ENCODE measurements at regions not wholly inside any gene's neighbourhood (a gene's known extent, or its start where the extent isn't known, plus 50 kb on each side); places are given as distances from the start of the nearest gene placed in this dataset.
"Not testable (repeated sequence)": the region's sequence is repeated elsewhere in the genome, so short reads cannot be mapped to it uniquely, and the experiment has no call there.

DNA sequence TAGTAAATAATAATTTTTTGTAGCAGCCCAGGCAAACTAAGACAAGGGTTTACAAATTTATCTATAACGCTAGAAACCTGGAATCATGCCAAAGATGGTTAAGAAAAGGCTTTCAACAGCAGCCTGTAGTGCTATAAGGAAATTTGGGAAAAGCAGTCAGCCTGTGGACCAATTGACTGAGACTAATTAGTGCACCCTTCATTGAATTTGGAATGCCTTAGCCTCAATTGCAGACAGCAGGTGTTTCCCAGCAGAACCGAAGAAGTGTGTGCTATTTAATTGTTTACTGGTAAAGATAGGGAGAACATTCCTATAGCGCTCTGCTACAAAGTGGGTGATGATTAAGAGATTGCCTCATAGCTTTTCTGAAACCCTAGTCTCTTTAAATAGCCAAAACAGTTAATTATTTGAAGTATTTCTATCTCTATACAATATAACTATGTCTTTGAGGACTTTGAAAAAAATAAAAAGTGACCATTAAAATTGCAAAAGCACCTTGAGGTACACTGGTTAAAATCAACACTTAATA lies 1884.3 kb upstream of the PCDH20 start:
- Histone ChIP-seq H3K4me1 (ENCODE audit: control insufficient read depth, insufficient read depth, low read length) (no peaks in the 10 kb centered on the region), H3K27me3 (ENCODE audit: control insufficient read depth, insufficient read depth, low read length) (no peaks in the 10 kb centered on the region), H3K9ac (ENCODE audit: low read length) (no peak overlapping the region), H3K27ac (ENCODE audit: low read depth, low read length) (no peak overlapping the region), H3K36me3 (ENCODE audit: control insufficient read depth, insufficient read depth, low read length) (no peaks in the 10 kb centered on the region), H3K4me3 (ENCODE audit: low read depth, low read length) (no peak overlapping the region), H3K9me3 (ENCODE audit: control insufficient read depth, insufficient read depth, low read depth, low read length) (no peaks in the 10 kb centered on the region)

DNA sequence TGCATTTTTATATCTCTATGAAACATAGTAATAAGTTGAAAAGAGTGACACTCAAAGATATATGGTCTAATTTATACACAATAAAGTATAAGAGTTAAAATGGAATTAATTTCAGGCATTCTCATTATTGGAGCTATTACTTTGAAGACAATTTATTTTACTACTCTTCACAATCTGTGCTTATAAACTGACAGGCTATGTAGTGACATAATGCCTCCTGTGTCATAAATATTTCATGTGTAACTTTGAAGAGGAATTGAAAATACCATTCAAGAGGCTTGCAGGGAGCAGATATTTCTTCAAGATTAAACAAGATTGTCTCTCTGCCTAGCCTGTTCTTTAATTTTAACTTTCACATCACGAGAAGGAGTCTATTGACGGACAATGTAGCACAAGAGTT lies 1881.5 kb upstream of the PCDH20 start:
- Histone ChIP-seq H3K9ac (ENCODE audit: low read length) (no peak overlapping the region), H3K27me3 (ENCODE audit: control insufficient read depth, insufficient read depth, low read length) (no peaks in the 10 kb centered on the region), H3K36me3 (ENCODE audit: control insufficient read depth, insufficient read depth, low read length) (no peaks in the 10 kb centered on the region), H3K27ac (ENCODE audit: low read depth, low read length) (no peak overlapping the region), H3K4me1 (ENCODE audit: control insufficient read depth, insufficient read depth, low read length) (no peaks in the 10 kb centered on the region), H3K9me3 (ENCODE audit: control insufficient read depth, insufficient read depth, low read depth, low read length) (no peaks in the 10 kb centered on the region), H3K4me3 (ENCODE audit: low read depth, low read length) (no peak overlapping the region)

DNA sequence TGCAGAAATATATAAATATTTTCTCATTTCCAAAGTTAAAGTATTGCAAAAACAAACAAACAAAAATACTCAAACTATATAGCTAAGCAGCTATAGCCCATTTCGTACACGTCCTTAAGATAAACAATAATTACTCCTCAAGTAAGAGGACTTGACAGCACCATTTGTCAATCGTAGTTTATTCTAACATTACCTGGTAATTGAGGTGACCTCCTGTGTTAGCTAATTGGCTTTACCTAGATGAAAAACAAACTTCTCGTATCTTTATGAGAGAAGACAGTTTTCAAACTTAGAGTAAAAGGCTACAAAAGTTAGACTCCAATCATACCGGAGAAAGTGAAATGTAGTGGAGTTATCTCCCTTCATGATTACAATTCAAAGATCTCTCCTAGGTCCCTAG lies 1876.1 kb upstream of the PCDH20 start:
- no peaks in the 10 kb centered on the region for H3K36me3 ChIP-seq (ENCODE audit: control insufficient read depth, insufficient read depth, low read length)
- no peak overlapping the region for H3K4me3 ChIP-seq (ENCODE audit: low read depth, low read length)
- H3K9me3 ChIP-seq (ENCODE audit: control insufficient read depth, insufficient read depth, low read depth, low read length), result no peaks in the 10 kb centered on the region
- no peaks in the 10 kb centered on the region for H3K27me3 ChIP-seq (ENCODE audit: control insufficient read depth, insufficient read depth, low read length)
- no peaks in the 10 kb centered on the region for H3K4me1 ChIP-seq (ENCODE audit: control insufficient read depth, insufficient read depth, low read length)
- H3K9ac ChIP-seq (ENCODE audit: low read length), result no peak overlapping the region
- H3K27ac ChIP-seq (ENCODE audit: low read depth, low read length), result no peak overlapping the region

DNA sequence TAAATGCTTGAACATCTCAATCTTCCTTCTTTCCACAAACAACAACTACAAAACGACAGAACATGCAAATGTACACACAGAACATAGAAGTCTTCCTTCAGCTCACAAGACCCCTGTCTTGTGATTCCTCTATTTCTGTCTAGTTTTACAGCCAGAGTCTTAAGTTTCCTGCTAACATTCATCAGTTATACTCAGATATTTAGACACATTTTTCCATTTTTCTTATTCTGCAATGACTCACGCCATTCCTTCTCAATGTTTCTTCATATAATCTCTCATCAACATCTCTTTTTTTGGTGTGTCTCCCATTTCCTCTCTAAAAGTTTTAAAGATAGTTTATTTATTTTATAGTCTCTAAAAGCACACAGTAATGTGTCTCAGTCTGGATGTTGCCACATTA lies 1872.9 kb upstream of the PCDH20 start:
- H3K27me3 ChIP-seq (ENCODE audit: control insufficient read depth, insufficient read depth, low read length), result no peaks in the 10 kb centered on the region
- no peak overlapping the region for H3K27ac ChIP-seq (ENCODE audit: low read depth, low read length)
- no peaks in the 10 kb centered on the region for H3K4me1 ChIP-seq (ENCODE audit: control insufficient read depth, insufficient read depth, low read length)
- no peak overlapping the region for H3K4me3 ChIP-seq (ENCODE audit: low read depth, low read length)
- no peaks in the 10 kb centered on the region; the same call in 1 of the 2 replicates for H3K9me3 ChIP-seq (ENCODE audit: control insufficient read depth, insufficient read depth, low read depth, low read length)
- H3K9ac ChIP-seq (ENCODE audit: low read length), result no peak overlapping the region
- H3K36me3 ChIP-seq (ENCODE audit: control insufficient read depth, insufficient read depth, low read length), result no peaks in the 10 kb centered on the region

DNA sequence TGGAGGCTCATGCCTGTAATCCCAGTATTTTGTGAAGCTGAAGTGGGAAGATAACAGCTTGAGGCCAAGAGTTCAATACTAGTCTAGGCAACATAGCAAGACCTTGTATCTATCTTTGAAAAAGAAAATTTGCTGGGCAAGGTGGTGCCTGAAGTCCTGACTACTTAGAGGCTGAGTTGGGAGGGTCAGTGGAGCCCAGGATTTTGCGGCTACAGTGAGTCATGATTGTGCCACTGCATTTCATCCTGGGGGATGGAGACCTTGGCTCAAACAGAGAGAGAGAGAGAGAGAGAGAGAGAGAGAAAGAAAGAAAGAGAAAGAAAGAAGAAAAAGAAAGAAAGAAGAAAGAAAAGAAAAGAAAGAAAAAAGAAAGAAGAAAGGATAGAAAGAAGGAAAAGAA lies 1872.3 kb upstream of the PCDH20 start:
- Histone ChIP-seq H3K9ac (ENCODE audit: low read length) (no peak overlapping the region), H3K27me3 (ENCODE audit: control insufficient read depth, insufficient read depth, low read length) (no peaks in the 10 kb centered on the region), H3K36me3 (ENCODE audit: control insufficient read depth, insufficient read depth, low read length) (no peaks in the 10 kb centered on the region), H3K9me3 (ENCODE audit: control insufficient read depth, insufficient read depth, low read depth, low read length) (no peaks in the 10 kb centered on the region; the same call in 1 of the 2 replicates), H3K4me3 (ENCODE audit: low read depth, low read length) (no peak overlapping the region), H3K4me1 (ENCODE audit: control insufficient read depth, insufficient read depth, low read length) (no peaks in the 10 kb centered on the region), H3K27ac (ENCODE audit: low read depth, low read length) (no peak overlapping the region)

DNA sequence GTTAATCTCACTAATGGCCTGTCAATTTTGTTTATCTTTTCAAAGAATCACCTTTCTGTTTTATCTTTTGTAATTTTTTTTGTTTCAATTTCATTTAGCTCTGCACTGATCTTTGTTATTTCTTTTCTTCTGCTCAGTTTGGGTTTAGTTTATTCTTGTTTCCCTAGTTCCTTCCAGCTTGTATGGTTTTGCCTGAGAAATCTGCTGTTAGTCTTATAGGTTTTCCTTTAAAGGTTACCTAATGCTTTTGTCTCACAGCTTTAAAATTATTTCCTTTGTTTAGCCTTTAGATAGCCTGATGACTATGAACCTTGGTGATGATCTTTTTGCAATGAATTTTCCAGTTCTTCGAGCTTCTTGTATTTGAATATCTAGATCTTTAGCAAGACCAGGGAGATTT lies 1869.8 kb upstream of the PCDH20 start:
- Histone ChIP-seq H3K9ac (ENCODE audit: low read length) (no peak overlapping the region), H3K4me1 (ENCODE audit: control insufficient read depth, insufficient read depth, low read length) (no peaks in the 10 kb centered on the region), H3K4me3 (ENCODE audit: low read depth, low read length) (no peak overlapping the region), H3K27ac (ENCODE audit: low read depth, low read length) (no peak overlapping the region), H3K27me3 (ENCODE audit: control insufficient read depth, insufficient read depth, low read length) (no peaks in the 10 kb centered on the region), H3K9me3 (ENCODE audit: control insufficient read depth, insufficient read depth, low read depth, low read length) (no peaks in the 10 kb centered on the region; the same call in 1 of the 2 replicates), H3K36me3 (ENCODE audit: control insufficient read depth, insufficient read depth, low read length) (no peaks in the 10 kb centered on the region)

DNA sequence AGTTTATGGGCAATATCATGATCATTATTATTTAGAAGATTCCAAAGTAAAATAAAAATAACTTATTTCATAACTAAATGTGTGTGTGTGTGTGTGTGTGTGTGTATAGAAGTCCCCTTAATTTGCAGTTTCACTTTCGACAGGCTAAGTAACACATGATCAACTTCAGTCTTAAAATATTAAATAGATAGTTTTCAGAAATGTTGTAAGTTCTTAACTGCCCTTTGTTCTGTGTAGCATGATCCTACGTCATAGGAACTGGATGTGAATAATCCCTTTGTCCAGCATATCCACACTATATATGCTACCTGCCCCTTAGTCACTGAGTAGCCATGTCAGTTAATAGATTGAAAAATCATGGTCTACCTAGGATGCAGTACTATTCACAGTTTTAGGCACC lies 1863.5 kb upstream of the PCDH20 start:
- Histone ChIP-seq H3K9me3 (ENCODE audit: control insufficient read depth, insufficient read depth, low read depth, low read length) (no peaks in the 10 kb centered on the region), H3K27ac (ENCODE audit: low read depth, low read length) (no peak overlapping the region), H3K36me3 (ENCODE audit: control insufficient read depth, insufficient read depth, low read length) (no peaks in the 10 kb centered on the region), H3K9ac (ENCODE audit: low read length) (no peak overlapping the region), H3K4me1 (ENCODE audit: control insufficient read depth, insufficient read depth, low read length) (no peaks in the 10 kb centered on the region), H3K27me3 (ENCODE audit: control insufficient read depth, insufficient read depth, low read length) (no peaks in the 10 kb centered on the region), H3K4me3 (ENCODE audit: low read depth, low read length) (no peak overlapping the region)

DNA sequence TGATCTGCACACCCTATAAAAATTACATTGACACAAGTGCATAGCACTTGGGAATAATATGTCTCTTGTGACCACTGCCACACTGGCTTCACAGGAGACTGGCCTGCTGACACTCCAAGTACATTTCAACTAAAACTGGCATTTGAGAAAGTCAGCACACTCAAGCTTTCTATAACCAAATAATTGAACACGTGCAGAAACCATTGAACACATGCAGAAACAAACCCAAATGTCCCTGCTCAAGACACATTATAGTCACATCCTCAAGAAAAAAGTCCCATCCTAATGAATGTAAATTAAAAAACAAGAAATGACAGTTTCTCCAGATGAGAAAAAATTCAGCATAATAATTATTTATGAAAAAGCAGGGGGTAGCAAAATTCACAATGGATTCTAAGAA lies 1859.1 kb upstream of the PCDH20 start:
- Histone ChIP-seq H3K4me3 (ENCODE audit: low read depth, low read length) (no peak overlapping the region), H3K4me1 (ENCODE audit: control insufficient read depth, insufficient read depth, low read length) (no peaks in the 10 kb centered on the region)

DNA sequence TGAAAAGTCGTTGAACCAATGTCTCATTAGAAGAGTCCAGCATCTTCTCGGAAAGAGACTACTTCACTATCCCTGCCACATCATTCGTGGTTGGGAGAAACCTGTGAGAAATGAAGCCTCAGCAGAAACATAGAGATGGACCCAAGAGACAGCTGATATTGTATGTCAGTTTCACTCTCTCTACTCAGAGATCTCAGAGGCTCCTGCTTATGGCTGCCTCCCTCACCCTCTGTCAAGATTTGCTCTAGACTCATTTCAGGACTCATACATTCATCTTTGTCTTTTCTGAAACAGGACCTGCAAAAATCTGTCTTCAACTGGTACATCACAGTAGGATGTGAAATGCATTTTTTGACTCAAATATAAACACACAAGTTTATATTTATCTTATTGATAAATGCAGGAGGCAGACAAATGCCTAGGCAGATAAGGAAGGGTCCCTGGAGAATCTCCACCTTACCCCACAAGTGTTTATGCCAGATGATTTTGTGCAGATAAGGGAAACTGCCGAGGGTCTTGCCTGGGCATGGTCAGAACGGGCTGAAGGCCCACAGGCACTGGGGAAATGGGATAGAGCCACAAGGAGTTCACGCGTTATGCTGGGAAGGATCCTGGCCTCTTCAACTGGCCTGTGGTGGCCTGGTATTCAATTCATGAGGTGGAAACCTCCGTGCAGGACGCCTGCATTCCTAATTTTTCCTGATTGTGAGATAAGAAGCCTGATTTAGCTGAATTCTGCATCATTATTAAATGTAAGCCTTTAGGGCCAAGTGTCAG lies 1834.0 kb upstream of the PCDH20 start:
- H3K4me1 ChIP-seq (ENCODE audit: control insufficient read depth, insufficient read depth, low read length), result no peaks in the 10 kb centered on the region
- H3K9me3 ChIP-seq (ENCODE audit: control insufficient read depth, insufficient read depth, low read depth, low read length), result no peaks in the 10 kb centered on the region
- no peaks in the 10 kb centered on the region for H3K36me3 ChIP-seq (ENCODE audit: control insufficient read depth, insufficient read depth, low read length)
- no peak overlapping the region for H3K9ac ChIP-seq (ENCODE audit: low read length)
- H3K27me3 ChIP-seq (ENCODE audit: control insufficient read depth, insufficient read depth, low read length), result no peaks in the 10 kb centered on the region
- no peak overlapping the region for H3K4me3 ChIP-seq (ENCODE audit: low read depth, low read length)
- H3K27ac ChIP-seq (ENCODE audit: low read depth, low read length), result no peak overlapping the region

More for the DNA sequence above, 1859.1 kb upstream of the PCDH20 start:
- Histone ChIP-seq H3K9me3 (ENCODE audit: control insufficient read depth, insufficient read depth, low read depth, low read length) (peaks cover 4% of the 10 kb centered on the region; the same call in 1 of the 2 replicates), H3K27ac (ENCODE audit: low read depth, low read length) (no peak overlapping the region), H3K36me3 (ENCODE audit: control insufficient read depth, insufficient read depth, low read length) (no peaks in the 10 kb centered on the region), H3K9ac (ENCODE audit: low read length) (no peak overlapping the region), H3K27me3 (ENCODE audit: control insufficient read depth, insufficient read depth, low read length) (no peaks in the 10 kb centered on the region)

DNA sequence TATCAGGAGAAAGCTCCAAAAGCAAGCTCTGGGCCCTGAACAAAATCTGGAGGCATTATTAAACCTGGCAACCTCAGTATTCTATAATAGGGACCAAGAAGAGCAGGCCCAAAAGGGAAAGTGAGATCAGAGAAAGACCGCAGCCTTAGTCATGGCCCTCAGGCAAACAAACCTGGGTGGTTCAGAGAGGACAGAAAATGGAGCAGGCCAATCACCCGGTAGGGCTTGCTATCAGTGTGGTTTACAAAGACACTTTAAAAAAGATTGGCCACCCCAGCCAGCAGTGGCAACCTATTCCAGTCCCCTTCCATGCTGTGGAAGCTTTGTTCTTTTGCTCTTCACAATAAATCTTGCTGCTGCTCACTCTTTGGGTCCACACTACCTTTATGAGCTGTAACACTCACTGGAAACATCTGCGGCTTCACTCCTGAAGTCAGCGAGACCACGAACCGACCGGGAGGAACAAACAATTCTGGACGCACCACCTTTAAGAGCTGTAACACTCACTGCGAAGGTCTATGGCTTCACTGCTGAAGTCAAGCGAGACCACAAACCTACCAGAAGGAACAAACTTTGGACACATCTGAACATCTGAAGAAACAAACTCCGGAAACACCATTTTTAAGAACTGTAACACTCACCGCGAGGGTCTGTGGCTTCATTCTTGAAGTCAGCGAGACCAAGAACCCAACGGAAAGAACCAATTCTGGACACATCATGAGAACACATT lies 1821.2 kb upstream of the PCDH20 start:
- not testable (repeated sequence) for H3K4me3 ChIP-seq (ENCODE audit: low read depth, low read length); H3K27me3 ChIP-seq (ENCODE audit: control insufficient read depth, insufficient read depth, low read length); H3K4me1 ChIP-seq (ENCODE audit: control insufficient read depth, insufficient read depth, low read length); H3K9ac ChIP-seq (ENCODE audit: low read length); H3K27ac ChIP-seq (ENCODE audit: low read depth, low read length); H3K36me3 ChIP-seq (ENCODE audit: control insufficient read depth, insufficient read depth, low read length); H3K9me3 ChIP-seq (ENCODE audit: control insufficient read depth, insufficient read depth, low read depth, low read length)

DNA sequence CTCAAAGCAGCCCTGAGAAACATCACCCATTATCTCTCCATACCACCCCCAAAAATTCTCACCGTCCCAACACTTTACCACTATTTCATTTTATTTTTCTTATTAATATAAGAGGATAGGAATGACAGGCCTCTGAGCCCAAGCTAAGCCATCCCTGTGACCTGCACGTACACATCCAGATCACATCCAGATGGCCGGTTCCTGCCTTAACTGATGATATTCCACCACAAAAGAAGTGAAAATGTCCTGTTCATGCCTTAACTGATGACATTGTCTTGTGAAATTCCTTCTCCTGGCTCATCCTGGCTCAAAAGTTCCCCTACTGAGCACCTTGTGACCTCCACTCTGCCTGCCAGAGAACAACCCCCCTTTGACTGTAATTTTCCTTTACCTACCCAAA lies 1802.9 kb upstream of the PCDH20 start:
- H3K27me3 ChIP-seq (ENCODE audit: control insufficient read depth, insufficient read depth, low read length); H3K27ac ChIP-seq (ENCODE audit: low read depth, low read length); H3K4me3 ChIP-seq (ENCODE audit: low read depth, low read length): not testable (repeated sequence)

More for the DNA sequence above, 1802.9 kb upstream of the PCDH20 start:
- not testable (repeated sequence) for H3K9me3 ChIP-seq (ENCODE audit: control insufficient read depth, insufficient read depth, low read depth, low read length); H3K36me3 ChIP-seq (ENCODE audit: control insufficient read depth, insufficient read depth, low read length); H3K9ac ChIP-seq (ENCODE audit: low read length)
- H3K4me1 ChIP-seq (ENCODE audit: control insufficient read depth, insufficient read depth, low read length), result peaks cover 19% of the 10 kb centered on the region; the same call in 1 of the 2 replicates
